Islet of Langerhans (tissue), 1 donor: ENCODE measurements at regions not wholly inside any gene's neighbourhood (a gene's known extent, or its start where the extent isn't known, plus 50 kb on each side); places are given as distances from the start of the nearest gene placed in this dataset.
"Not testable (repeated sequence)": the region's sequence is repeated elsewhere in the genome, so short reads cannot be mapped to it uniquely, and the experiment has no call there.

Experiments used
- FAIRE-seq: peaks from one replicate; lab custom pipeline; 2011; peaks lifted over from hg19 to GRCh38; lab: Jason Lieb, UNC

GRCh38 chr4:33954759-33955158, 2289.6 kb downstream of the ARAP2 start:
- no peak for FAIRE-seq

GRCh38 chr4:33959519-33959918, 2284.8 kb downstream of the ARAP2 start:
- no peak for FAIRE-seq

- no peak for FAIRE-seq
Measured at GRCh38 chr4:33961761-33962160, 2282.6 kb downstream of the ARAP2 start.

GRCh38 chr4:33966808-33967207, 2277.5 kb downstream of the ARAP2 start:
- FAIRE-seq = no peak

- FAIRE-seq = no peak
Measured at GRCh38 chr4:33974270-33974669, 2270.0 kb downstream of the ARAP2 start.

GRCh38 chr4:33975995-33976394, 2268.3 kb downstream of the ARAP2 start:
- no peak for FAIRE-seq

GRCh38 chr4:33979781-33980180, 2264.5 kb downstream of the ARAP2 start:
- FAIRE-seq = not testable (repeated sequence)

GRCh38 chr4:33980361-33980760, 2264.0 kb downstream of the ARAP2 start:
- FAIRE-seq = no peak

GRCh38 chr4:33989820-33990443, 2254.4 kb downstream of the ARAP2 start:
- no peak for FAIRE-seq

GRCh38 chr4:33996075-33996718, 2248.1 kb downstream of the ARAP2 start:
- no peak for FAIRE-seq

GRCh38 chr4:33998291-33998690, 2246.0 kb downstream of the ARAP2 start:
- no peak for FAIRE-seq

GRCh38 chr4:34000356-34000755, 2244.0 kb downstream of the ARAP2 start:
- no peak for FAIRE-seq

- not testable (repeated sequence) for FAIRE-seq
Measured at GRCh38 chr4:34006540-34006939, 2237.8 kb downstream of the ARAP2 start.

GRCh38 chr4:34009951-34010350, 2234.4 kb downstream of the ARAP2 start:
- no peak for FAIRE-seq

- no peak for FAIRE-seq
Measured at GRCh38 chr4:34010751-34011519, 2233.4 kb downstream of the ARAP2 start.

- FAIRE-seq = no peak
Measured at GRCh38 chr4:34035225-34035624, 2209.1 kb downstream of the ARAP2 start.

- no peak for FAIRE-seq
Measured at GRCh38 chr4:34037280-34037679, 2207.0 kb downstream of the ARAP2 start.

GRCh38 chr4:34039766-34040165, 2204.5 kb downstream of the ARAP2 start:
- no peak for FAIRE-seq

- FAIRE-seq = no peak
Measured at GRCh38 chr4:34043131-34043530, 2201.2 kb downstream of the ARAP2 start.

GRCh38 chr4:34046580-34046979, 2197.7 kb downstream of the ARAP2 start:
- no peak for FAIRE-seq

GRCh38 chr4:34047363-34047762, 2197.0 kb downstream of the ARAP2 start:
- no peak for FAIRE-seq

GRCh38 chr4:34066126-34066525, 2178.2 kb downstream of the ARAP2 start:
- no peak for FAIRE-seq

GRCh38 chr4:34091451-34091850, 2152.9 kb downstream of the ARAP2 start:
- FAIRE-seq = no peak
